ENCODE measurements at regions not wholly inside any gene's neighbourhood (a gene's known extent, or its start where the extent isn't known, plus 50 kb on each side); places are given as distances from the start of the nearest gene placed in this dataset.

- DNase-seq (ENCODE audit: low read depth, low spot score) (peak; percentile 71), ATAC-seq (0 out of 2 replicates have a peak, but pooled peaks have one; percentile 12)
- intact Hi-C loops (cut with micrococcal nuclease; ENCODE audit: unreplicated experiment) (loop anchor here (5.0 kb wide), 1 partner anchor 38 kb away; no protein-coding TSS in a partner anchor), in situ Hi-C loops (cut with HindIII; ENCODE audit: low pct_unique_long_range_greater_than_20kb, low sequenced_read_pairs) (no loop called here)
- Histone ChIP-seq H3K9me3 (ENCODE audit: control insufficient read depth, insufficient read depth, low read depth, low read length) (no peaks in the 10 kb centered on the region), H3K27me3 (ENCODE audit: control insufficient read depth, insufficient read depth, low read length) (no peaks in the 10 kb centered on the region), H3K4me3 (ENCODE audit: low read depth in 2 of 2, low read length in 2 of 2) (peak overlapping the region; percentile 12 to 39; a peak in 3 of 4 replicates), H3K4me1 (ENCODE audit: control insufficient read depth, insufficient read depth, low read length) (peaks cover 71% of the 10 kb centered on the region), H3K36me3 (ENCODE audit: control insufficient read depth, insufficient read depth, low read length) (no peaks in the 10 kb centered on the region), H3K27ac (ENCODE audit: low read length) (peak overlapping the region; percentile 100)
- ChIA-PET CTCF (no interaction called here), POLR2A (no interaction called here)
- TF ChIP-seq TCF7L2 (IDR thresholded peaks at IDR 0.05; ENCODE audit: low read depth, low read length) (no peak), POLR2AphosphoS5 (IDR thresholded peaks at IDR 0.05; ENCODE audit: low read depth, low read length) (peak; percentile 20; the same call in 1 of the 2 replicates)
- TSS peak; percentile 74 for BruUV-seq (replicated peaks)
These were observed 131.5 kb downstream of the SOCS6 start for GRCh38 chr18:70420146-70420898.

- ATAC-seq (no peak), DNase-seq (ENCODE audit: low read depth, low spot score) (no peak)
- no peak for TF ChIP-seq SIN3A (IDR thresholded peaks at IDR 0.05; ENCODE audit: borderline replicate concordance, insufficient read depth, low read depth, low read length)
- peak overlapping the region; percentile 12 to 39 for H3K4me3 ChIP-seq (ENCODE audit: low read depth in 2 of 2, low read length in 2 of 2)
- no peaks in the 10 kb centered on the region for H3K36me3 ChIP-seq (ENCODE audit: control insufficient read depth, insufficient read depth, low read length)
- TSS peak; percentile 90 for BruUV-seq (replicated peaks)
- H3K9me3 ChIP-seq (ENCODE audit: control insufficient read depth, insufficient read depth, low read depth, low read length), result no peaks in the 10 kb centered on the region
- in situ Hi-C loops (cut with HindIII; ENCODE audit: low pct_unique_long_range_greater_than_20kb, low sequenced_read_pairs), result no loop called here
- H3K27me3 ChIP-seq (ENCODE audit: control insufficient read depth, insufficient read depth, low read length), result no peaks in the 10 kb centered on the region
- H3K4me1 ChIP-seq (ENCODE audit: control insufficient read depth, insufficient read depth, low read length), result peaks cover 71% of the 10 kb centered on the region
- intact Hi-C loops (cut with micrococcal nuclease; ENCODE audit: unreplicated experiment), result no loop called here
- CTCF ChIA-PET, result no interaction called here
- POLR2A ChIA-PET, result interaction anchor here (0.6 kb wide), 1 partner anchor 173 kb away, joined by 8 read pairs; no protein-coding TSS in a partner anchor
- peak overlapping the region; percentile 100 for H3K27ac ChIP-seq (ENCODE audit: low read length)
These were observed 130.7 kb downstream of the SOCS6 start for GRCh38 chr18:70419526-70419925.

- TF ChIP-seq POLR2AphosphoS5 (IDR thresholded peaks at IDR 0.05; ENCODE audit: low read depth, low read length) (no peak), SIN3A (IDR thresholded peaks at IDR 0.05; ENCODE audit: borderline replicate concordance, insufficient read depth, low read depth, low read length) (no peak), REST (IDR thresholded peaks at IDR 0.05; ENCODE audit: insufficient read depth in 1 of 2, low read depth in 2 of 2, low read length in 1 of 2) (no peak), TCF7L2 (IDR thresholded peaks at IDR 0.05; ENCODE audit: low read depth, low read length) (no peak), CTCF (IDR thresholded peaks at IDR 0.05) (no peak)
- ATAC-seq (peak; percentile 31; the same call in 1 of the 2 replicates), DNase-seq (ENCODE audit: low read depth, low spot score) (no peak)
- Histone ChIP-seq H3K9me3 (ENCODE audit: control insufficient read depth, insufficient read depth, low read depth, low read length) (no peaks in the 10 kb centered on the region), H3K4me1 (ENCODE audit: control insufficient read depth, insufficient read depth, low read length) (peaks cover 77% of the 10 kb centered on the region), H3K36me3 (ENCODE audit: control insufficient read depth, insufficient read depth, low read length) (no peaks in the 10 kb centered on the region), H3K27me3 (ENCODE audit: control insufficient read depth, insufficient read depth, low read length) (no peaks in the 10 kb centered on the region), H3K27ac (ENCODE audit: low read length) (peak overlapping the region; percentile 100), H3K4me3 (ENCODE audit: low read depth in 2 of 2, low read length in 2 of 2) (peak overlapping the region; percentile 12 to 39)
- in situ Hi-C loops (cut with HindIII; ENCODE audit: low pct_unique_long_range_greater_than_20kb, low sequenced_read_pairs), result no loop called here
- intact Hi-C loops (cut with micrococcal nuclease; ENCODE audit: unreplicated experiment), result no loop called here
- BruUV-seq (replicated peaks), result no TSS peak
- POLR2A ChIA-PET, result interaction anchor here (0.7 kb wide), 2 partner anchors 59 to 101 kb away, joined by 3 read pairs; no protein-coding TSS in a partner anchor
- CTCF ChIA-PET, result no interaction called here
These were observed 129.9 kb downstream of the SOCS6 start for GRCh38 chr18:70418546-70419311.
